Uterus (tissue), 2 donors: ENCODE measurements at regions not wholly inside any gene's neighbourhood (a gene's known extent, or its start where the extent isn't known, plus 50 kb on each side); places are given as distances from the start of the nearest gene placed in this dataset.

ENCODE experiments used
- POLR2A ChIP-seq, 2 donors: fragments of 450-650 bp; IDR thresholded peaks; one replicate each; pipeline ENCODE4 v1.6.1; 2016; ENCODE audit warnings: antibody characterized with exemption in 2 of 2, mild to moderate bottlenecking in 1 of 2, moderate library complexity in 1 of 2
- TF ChIP-seq, protein P1 (sequence below), 4 experiments: fragments of 200-600 bp in 2 of 4; fragments of 450-650 bp in 2 of 4; sonication (generic) in 2 of 4; IDR thresholded peaks; one replicate each; pipeline ENCODE4 v1.5.1; 2016 to 2019; ENCODE audit warnings: antibody characterized with exemption in 4 of 4, mild to moderate bottlenecking in 2 of 4, moderate library complexity in 1 of 4

DNA sequence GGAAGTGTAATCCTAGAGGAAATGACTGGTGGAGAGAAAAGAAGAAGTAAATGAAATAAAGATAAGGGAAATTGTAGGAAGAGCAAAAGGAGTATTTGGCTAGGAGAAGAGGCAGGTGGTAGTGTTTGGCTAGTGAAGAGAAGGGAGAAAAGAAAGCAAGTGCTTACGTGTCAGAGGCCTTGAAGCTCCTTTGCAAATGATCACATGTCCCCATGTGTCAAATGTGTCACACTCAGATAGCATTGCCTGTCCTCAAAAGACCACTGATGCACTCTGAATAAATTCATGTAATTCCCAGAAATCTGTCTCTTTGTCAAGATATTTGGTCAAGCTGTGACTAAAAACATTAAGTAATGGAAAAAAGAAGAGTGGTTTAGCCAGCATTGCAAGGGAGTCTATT lies 639.3 kb downstream of the TUSC7 start:
- no peak for TF ChIP-seq POLR2A (IDR thresholded peaks at IDR 0.05)
- TF ChIP-seq, protein P1, sequence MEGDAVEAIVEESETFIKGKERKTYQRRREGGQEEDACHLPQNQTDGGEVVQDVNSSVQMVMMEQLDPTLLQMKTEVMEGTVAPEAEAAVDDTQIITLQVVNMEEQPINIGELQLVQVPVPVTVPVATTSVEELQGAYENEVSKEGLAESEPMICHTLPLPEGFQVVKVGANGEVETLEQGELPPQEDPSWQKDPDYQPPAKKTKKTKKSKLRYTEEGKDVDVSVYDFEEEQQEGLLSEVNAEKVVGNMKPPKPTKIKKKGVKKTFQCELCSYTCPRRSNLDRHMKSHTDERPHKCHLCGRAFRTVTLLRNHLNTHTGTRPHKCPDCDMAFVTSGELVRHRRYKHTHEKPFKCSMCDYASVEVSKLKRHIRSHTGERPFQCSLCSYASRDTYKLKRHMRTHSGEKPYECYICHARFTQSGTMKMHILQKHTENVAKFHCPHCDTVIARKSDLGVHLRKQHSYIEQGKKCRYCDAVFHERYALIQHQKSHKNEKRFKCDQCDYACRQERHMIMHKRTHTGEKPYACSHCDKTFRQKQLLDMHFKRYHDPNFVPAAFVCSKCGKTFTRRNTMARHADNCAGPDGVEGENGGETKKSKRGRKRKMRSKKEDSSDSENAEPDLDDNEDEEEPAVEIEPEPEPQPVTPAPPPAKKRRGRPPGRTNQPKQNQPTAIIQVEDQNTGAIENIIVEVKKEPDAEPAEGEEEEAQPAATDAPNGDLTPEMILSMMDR (IDR thresholded peaks at IDR 0.05): no peak
